Natural killer cell treated with Interleukin-12 subunit alpha and Interleukin-12 subunit beta and Interleukin-15 and Interleukin-18, amount 100 ng/mL, for 72 hours (primary cell): ENCODE measurements at regions not wholly inside any gene's neighbourhood (a gene's known extent, or its start where the extent isn't known, plus 50 kb on each side); places are given as distances from the start of the nearest gene placed in this dataset.
"Not testable (repeated sequence)": the region's sequence is repeated elsewhere in the genome, so short reads cannot be mapped to it uniquely, and the experiment has no call there.

Source experiments
- ATAC-seq, 2 donors: fragments of 150-1000 bp; cut with Tn5 transposase in 1 of 2; sonication (Bioruptor Pico), chemical (Tn5 transposase) in 1 of 2; 2 replicates each; pipeline ENCODE4 v1.10.0; 2021
- DNase-seq: peaks from one replicate; pipeline ENCODE4 v3.0.0; 2022; ENCODE audit warnings: low spot score
- H3K27ac Mint-ChIP-seq, 2 donors: 1 replicate in 1 of 2; 2 replicates in 1 of 2; pipeline ENCODE4 v1.8.0; 2022; ENCODE audit warnings: mixed read lengths in 2 of 2, mild to moderate bottlenecking in 1 of 2, moderate library complexity in 1 of 2
- H3K27me3 Mint-ChIP-seq, 2 donors: 1 replicate in 1 of 2; 2 replicates in 1 of 2; pipeline ENCODE4 v1.8.0; 2022; ENCODE audit warnings: mixed read lengths in 2 of 2
- H3K36me3 Mint-ChIP-seq: one replicate; pipeline ENCODE4 v1.8.0; 2022; ENCODE audit warnings: mixed read lengths
- H3K4me1 Mint-ChIP-seq, 2 donors: 1 replicate in 1 of 2; 2 replicates in 1 of 2; pipeline ENCODE4 v1.8.0; 2022; ENCODE audit warnings: low read depth in 2 of 2, mixed read lengths in 2 of 2, mild to moderate bottlenecking in 1 of 2
- H3K4me3 Mint-ChIP-seq: one replicate; pipeline ENCODE4 v1.8.0; 2022; ENCODE audit warnings: mixed read lengths
- H3K9me3 Mint-ChIP-seq: 2 replicates; pipeline ENCODE4 v1.8.0; 2022; ENCODE audit warnings: mixed read lengths

DNA sequence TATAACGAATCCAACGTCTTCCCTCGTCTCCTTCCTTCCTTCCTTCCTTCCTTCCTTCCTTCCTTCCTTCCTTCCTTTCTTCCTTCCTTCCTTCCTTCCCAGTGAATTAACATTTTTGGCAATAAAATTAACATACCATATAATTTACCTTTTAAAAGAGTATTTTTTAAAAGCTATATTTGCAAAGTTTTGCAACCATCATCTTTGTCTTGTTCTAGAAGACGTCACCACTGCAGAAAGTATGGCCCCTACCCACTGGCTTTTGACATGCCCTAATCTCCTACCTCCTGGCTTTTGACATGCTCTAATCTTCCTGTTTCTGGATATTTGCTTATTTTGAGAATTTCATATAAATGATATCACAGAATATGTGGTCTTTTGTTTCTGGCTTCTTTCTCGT lies 1023.9 kb upstream of the ZEB2 start:
- Mint-ChIP-seq H3K4me3 (no peak overlapping the region), H3K9me3 (no peaks in the 10 kb centered on the region), H3K27ac (no peak overlapping the region), H3K36me3 (no peaks in the 10 kb centered on the region), H3K4me1 (no peaks in the 10 kb centered on the region), H3K27me3 (peaks cover 4 to 23% of the 10 kb centered on the region in 2 donors)
- DNase-seq (no peak), ATAC-seq (no peak)

DNA sequence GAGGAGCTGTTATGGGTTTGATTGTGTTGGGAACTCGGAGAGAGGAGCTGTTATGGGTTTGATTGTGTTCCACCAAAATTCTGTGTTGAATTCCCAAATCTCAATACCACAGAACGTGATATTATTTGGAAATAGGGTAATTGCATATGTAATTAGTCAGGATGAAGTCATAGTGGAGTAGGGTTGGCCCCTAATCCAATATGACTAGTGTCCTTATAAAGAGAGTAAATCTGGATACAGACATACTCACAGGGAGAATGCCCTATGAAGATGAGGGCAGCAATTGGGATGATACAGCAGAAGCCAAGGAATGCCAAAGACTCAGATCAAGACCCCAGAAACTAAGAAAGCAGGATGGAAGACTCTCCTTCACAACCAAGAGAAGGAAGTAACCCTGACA lies 1023.2 kb upstream of the ZEB2 start:
- H3K27ac Mint-ChIP-seq, result no peak overlapping the region
- ATAC-seq (no peak), DNase-seq (no peak)
- H3K4me1 Mint-ChIP-seq, result no peaks in the 10 kb centered on the region
- H3K27me3 Mint-ChIP-seq, result peaks cover 4 to 23% of the 10 kb centered on the region in 2 donors
- no peaks in the 10 kb centered on the region for H3K36me3 Mint-ChIP-seq
- no peaks in the 10 kb centered on the region for H3K9me3 Mint-ChIP-seq
- no peak overlapping the region for H3K4me3 Mint-ChIP-seq

DNA sequence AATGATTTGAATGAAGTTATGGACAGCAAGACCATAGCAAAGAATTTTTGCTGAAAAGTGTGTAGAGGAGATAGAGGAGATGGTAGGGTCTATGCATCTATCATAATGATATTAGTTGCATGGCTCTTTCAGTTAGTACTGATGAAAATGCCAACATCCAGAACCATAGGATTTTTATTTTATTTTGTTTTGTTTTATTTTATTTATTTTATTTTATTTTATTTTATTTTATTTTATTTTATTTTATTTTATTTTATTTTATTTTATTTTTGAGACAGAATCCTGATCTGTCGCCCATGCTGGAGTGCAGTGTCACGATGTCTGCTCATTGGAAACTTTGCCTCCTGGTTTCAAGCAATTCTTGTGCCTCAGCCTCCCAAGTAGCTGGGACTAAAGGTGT lies 1021.1 kb upstream of the ZEB2 start:
- ATAC-seq (no peak), DNase-seq (no peak)
- H3K9me3 Mint-ChIP-seq, result no peaks in the 10 kb centered on the region
- H3K36me3 Mint-ChIP-seq, result no peaks in the 10 kb centered on the region
- H3K27me3 Mint-ChIP-seq, result peaks cover 10 to 25% of the 10 kb centered on the region in 2 donors
- no peak overlapping the region for H3K27ac Mint-ChIP-seq
- no peaks in the 10 kb centered on the region for H3K4me1 Mint-ChIP-seq
- H3K4me3 Mint-ChIP-seq, result no peak overlapping the region

DNA sequence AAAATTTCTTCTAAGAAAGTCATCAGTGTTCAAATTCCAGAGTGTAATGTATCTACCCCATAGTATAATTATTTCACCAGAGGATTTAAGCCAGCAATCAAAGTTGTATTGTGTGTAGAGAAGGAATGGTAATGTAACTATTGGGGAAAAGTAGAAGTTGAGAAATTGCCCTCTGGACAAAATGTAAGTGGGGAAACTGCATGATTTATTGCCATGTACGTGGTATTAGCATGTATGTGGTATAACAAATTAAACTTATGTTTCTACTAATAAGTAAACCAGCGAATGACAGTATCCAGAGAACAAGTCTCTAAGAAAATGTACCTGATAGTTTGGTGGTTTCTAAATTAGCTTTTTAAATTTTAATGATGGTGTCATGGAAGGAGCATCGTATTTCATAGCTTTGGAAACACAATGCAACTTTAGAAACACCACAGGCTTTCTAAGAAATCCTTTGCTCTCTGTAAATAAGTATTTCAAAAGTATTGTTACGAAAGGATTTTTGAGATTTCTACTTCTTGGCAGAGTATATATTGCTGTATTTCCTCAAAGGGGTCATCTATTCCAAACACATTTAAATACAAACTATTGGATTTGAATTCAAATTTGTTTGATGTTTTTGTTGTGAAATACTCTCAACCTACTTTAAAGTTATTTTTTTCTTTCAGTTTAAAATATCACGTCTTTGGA lies 1018.9 kb upstream of the ZEB2 start:
- Mint-ChIP-seq H3K27me3 (peaks cover 12 to 25% of the 10 kb centered on the region in 2 donors), H3K36me3 (no peaks in the 10 kb centered on the region), H3K9me3 (no peaks in the 10 kb centered on the region), H3K4me3 (no peak overlapping the region), H3K4me1 (no peaks in the 10 kb centered on the region), H3K27ac (no peak overlapping the region)
- DNase-seq (no peak), ATAC-seq (no peak)

DNA sequence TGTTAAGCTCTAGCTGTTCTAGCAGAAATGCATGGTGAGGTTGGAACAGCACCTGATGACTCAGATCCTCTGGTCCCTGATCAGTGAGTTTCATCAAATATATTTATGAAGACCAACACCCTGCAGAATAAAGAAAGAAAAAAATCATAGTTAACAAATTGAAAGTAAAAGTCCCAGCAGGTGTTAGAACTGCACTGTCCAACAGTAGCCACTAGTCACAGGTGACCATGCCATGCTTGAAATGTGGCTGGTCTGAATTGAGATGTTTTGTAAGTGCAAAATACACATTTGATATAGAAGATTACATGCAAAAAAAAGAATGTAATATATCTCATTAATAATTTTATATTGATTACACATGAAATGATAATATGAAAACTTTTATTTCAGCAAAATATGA lies 1010.7 kb upstream of the ZEB2 start:
- no peaks in the 10 kb centered on the region for H3K9me3 Mint-ChIP-seq
- no peak for ATAC-seq
- peaks cover 1 to 11% of the 10 kb centered on the region in 2 donors for H3K27me3 Mint-ChIP-seq
- DNase-seq, result no peak
- no peak overlapping the region for H3K27ac Mint-ChIP-seq
- no peaks in the 10 kb centered on the region for H3K4me1 Mint-ChIP-seq
- no peaks in the 10 kb centered on the region for H3K36me3 Mint-ChIP-seq
- H3K4me3 Mint-ChIP-seq, result no peak overlapping the region

DNA sequence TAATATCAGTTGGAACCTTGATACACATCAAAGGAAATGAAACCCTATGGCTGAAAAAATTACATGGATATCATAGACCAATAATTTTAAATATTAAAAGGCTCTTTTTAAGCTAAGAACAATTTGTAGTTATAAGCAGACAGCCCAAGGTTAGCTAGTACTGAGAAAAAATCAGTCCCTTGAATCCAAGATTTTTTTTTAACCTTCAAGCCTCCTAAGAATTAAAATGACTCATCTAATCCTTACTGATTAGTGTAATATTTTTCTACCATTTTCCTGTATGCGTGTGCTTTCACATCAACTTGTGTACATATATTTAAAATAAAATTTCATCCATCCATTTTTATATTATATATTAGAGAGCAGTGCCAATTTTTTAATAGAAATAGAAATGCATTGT lies 1004.9 kb upstream of the ZEB2 start:
- Mint-ChIP-seq H3K4me1 (no peaks in the 10 kb centered on the region), H3K36me3 (peaks cover 4% of the 10 kb centered on the region), H3K27me3 (peaks cover 9 to 28% of the 10 kb centered on the region in 2 donors), H3K9me3 (peaks cover 10% of the 10 kb centered on the region), H3K4me3 (no peak overlapping the region), H3K27ac (no peak overlapping the region)
- no peak for DNase-seq
- no peak for ATAC-seq

DNA sequence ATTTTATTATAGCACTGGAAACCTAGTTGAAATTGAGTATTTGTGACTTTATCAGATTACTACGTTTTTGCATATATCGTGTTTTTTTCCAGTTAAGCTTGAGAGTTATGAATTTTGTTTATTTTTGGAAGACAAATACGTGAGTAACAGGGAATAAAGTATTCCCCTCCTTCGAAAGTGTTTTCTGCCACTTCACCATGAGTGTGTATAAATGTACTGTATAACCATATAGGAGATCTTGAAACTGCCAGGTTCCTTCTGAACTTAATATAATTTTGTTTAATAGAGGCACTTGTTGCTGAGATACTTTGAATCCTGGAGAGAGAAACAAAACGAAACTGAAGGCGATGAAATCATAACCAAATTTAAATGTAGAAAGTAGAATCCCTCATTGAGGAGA lies 1004.4 kb upstream of the ZEB2 start:
- ATAC-seq, result no peak
- Mint-ChIP-seq H3K27ac (no peak overlapping the region), H3K9me3 (peaks cover 10% of the 10 kb centered on the region), H3K4me3 (no peak overlapping the region), H3K36me3 (peaks cover 4% of the 10 kb centered on the region), H3K4me1 (no peaks in the 10 kb centered on the region), H3K27me3 (peaks cover 9 to 28% of the 10 kb centered on the region in 2 donors)
- DNase-seq, result no peak

DNA sequence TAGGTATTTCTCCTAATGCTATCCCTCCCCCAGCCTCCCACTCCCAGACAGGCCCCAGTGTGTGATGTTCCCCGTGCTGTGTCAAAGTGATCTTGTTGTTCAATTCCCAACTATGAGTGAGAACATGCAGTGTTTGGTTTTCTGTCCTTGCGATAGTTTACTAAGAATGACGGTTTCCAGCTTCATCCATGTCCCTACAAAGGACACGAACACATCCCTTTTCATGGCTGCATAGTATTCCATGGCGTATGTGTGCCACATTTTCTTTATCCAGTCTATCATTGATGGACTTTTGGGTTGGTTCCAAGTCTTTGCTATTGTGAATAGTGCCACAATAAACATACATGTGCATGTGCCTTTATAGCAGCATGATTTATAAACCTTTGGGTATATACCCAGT lies 999.3 kb upstream of the ZEB2 start:
- H3K4me3 Mint-ChIP-seq, result not testable (repeated sequence)

DNA sequence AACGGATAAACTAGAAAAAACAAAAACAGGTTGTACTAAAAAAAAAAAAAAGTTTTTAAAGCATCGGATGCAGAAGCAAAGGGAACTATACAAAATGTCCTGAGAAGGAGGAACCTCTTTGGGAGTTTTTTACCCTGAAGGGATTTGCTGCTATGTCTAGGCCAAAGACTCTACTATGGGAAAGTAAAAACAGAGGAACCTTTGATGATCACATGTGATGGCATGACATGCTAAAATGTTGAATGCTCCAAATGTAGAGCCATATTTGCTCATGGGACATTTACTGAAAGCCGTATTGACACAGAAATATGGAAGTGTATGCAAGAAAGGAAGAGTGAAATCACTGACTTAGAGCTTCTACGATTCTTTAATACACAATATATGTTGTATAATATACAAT lies 992.0 kb upstream of the ZEB2 start:
- Mint-ChIP-seq H3K27ac (no peak overlapping the region), H3K4me1 (no peaks in the 10 kb centered on the region), H3K36me3 (no peaks in the 10 kb centered on the region), H3K4me3 (no peak overlapping the region), H3K9me3 (no peaks in the 10 kb centered on the region), H3K27me3 (peaks cover 5% of the 10 kb centered on the region in 2 donors)
- DNase-seq, result no peak
- no peak for ATAC-seq

More for the DNA sequence above, 999.3 kb upstream of the ZEB2 start:
- not testable (repeated sequence) for DNase-seq, H3K9me3 Mint-ChIP-seq, H3K4me1 Mint-ChIP-seq, H3K36me3 Mint-ChIP-seq, H3K27ac Mint-ChIP-seq, ATAC-seq
- peaks cover 12 to 18% of the 10 kb centered on the region in 2 donors for H3K27me3 Mint-ChIP-seq

DNA sequence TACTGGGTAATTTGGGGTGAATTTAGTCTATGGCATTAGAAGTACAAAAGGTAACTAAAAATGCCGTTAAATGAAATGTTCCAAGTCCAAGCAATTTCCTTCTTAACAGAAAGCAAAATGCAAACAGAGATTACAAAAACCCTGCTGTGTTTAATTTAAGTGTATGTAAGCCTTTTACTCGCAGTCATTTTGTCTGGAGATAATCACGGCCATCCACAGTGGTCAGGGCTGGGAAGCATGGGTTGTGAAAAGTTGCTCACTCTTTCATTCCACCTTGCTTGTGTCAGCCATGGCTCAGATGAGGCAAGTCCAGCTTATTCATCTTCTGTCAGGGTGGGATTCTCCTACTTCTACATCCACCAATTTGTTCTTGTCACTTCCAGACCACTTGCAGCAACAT lies 983.6 kb upstream of the ZEB2 start:
- no peak for DNase-seq
- H3K27ac Mint-ChIP-seq, result no peak overlapping the region
- no peaks in the 10 kb centered on the region for H3K9me3 Mint-ChIP-seq
- H3K36me3 Mint-ChIP-seq, result no peaks in the 10 kb centered on the region
- H3K4me3 Mint-ChIP-seq, result no peak overlapping the region
- no peaks in the 10 kb centered on the region for H3K4me1 Mint-ChIP-seq
- H3K27me3 Mint-ChIP-seq, result peaks cover under 1 to 11% of the 10 kb centered on the region in 2 donors
- no peak for ATAC-seq

DNA sequence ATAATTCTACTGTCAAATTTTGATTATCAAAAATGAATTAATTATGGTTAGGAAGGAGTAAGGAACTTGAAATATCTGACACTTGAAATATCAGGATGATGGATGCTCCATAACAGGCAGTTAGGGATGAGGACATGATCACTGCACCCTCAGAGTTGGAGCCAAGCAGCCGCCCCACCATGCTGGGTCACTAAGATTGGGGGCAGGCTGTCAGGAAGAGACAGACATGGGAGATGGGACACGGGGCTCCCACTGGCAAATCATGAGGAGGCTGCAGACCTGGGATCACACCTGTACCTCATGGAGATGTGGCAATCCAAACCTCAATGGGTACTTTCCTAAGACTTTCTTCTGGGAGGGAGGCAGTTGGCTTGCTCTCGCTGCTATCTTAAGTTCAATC lies 982.0 kb upstream of the ZEB2 start:
- H3K36me3 Mint-ChIP-seq, result no peaks in the 10 kb centered on the region
- no peak overlapping the region for H3K27ac Mint-ChIP-seq
- no peak for DNase-seq
- peaks cover 5 to 15% of the 10 kb centered on the region in 2 donors for H3K27me3 Mint-ChIP-seq
- no peak overlapping the region for H3K4me3 Mint-ChIP-seq
- H3K9me3 Mint-ChIP-seq, result peaks cover 3% of the 10 kb centered on the region
- H3K4me1 Mint-ChIP-seq, result no peaks in the 10 kb centered on the region
- no peak for ATAC-seq

DNA sequence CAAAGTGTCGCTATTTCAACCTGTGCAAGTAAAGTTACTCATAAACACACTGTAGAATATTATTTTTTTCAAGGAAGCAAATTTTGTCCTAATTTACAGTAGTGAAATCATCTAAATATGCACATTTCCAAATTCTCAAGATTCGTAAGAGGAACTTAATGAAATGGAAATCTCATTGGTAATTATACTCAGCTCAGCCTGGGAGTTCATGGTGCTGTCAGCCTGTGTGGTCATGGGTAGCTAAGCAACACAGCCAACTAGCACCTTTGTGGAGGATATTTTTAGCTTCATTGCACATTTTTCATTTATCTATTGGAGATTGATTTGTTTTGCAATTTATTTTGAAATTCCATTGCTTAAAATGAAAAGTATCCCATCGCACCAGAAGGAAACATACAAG lies 975.7 kb upstream of the ZEB2 start:
- Mint-ChIP-seq H3K27me3 (peaks cover 9 to 22% of the 10 kb centered on the region in 2 donors), H3K27ac (no peak overlapping the region), H3K9me3 (peaks cover 7% of the 10 kb centered on the region), H3K4me1 (no peaks in the 10 kb centered on the region), H3K4me3 (no peak overlapping the region), H3K36me3 (peaks cover 6% of the 10 kb centered on the region)
- DNase-seq (no peak), ATAC-seq (no peak)

DNA sequence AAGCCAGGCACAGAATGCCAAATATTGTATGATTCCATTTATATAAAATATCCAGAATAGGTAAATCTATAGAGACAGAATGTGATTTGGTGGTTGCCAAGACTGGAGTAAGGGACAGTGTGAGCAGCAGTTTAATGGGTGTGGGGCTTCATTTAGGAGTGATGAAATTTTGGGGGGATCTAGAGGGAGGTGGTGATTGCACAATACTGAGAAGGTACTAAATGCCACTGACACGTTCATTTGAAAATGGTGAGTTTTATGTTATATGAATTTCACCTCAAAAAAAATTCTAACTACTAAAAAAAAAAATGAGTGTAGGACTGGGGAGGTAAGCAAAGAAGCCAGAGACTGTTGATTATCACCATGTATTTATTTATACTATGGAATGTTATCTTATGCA lies 974.5 kb upstream of the ZEB2 start:
- H3K36me3 Mint-ChIP-seq, result peaks cover 6% of the 10 kb centered on the region
- DNase-seq (no peak), ATAC-seq (no peak)
- peaks cover 7% of the 10 kb centered on the region for H3K9me3 Mint-ChIP-seq
- no peaks in the 10 kb centered on the region for H3K4me1 Mint-ChIP-seq
- H3K27ac Mint-ChIP-seq, result no peak overlapping the region
- H3K27me3 Mint-ChIP-seq, result peaks cover 9 to 22% of the 10 kb centered on the region in 2 donors
- no peak overlapping the region for H3K4me3 Mint-ChIP-seq

DNA sequence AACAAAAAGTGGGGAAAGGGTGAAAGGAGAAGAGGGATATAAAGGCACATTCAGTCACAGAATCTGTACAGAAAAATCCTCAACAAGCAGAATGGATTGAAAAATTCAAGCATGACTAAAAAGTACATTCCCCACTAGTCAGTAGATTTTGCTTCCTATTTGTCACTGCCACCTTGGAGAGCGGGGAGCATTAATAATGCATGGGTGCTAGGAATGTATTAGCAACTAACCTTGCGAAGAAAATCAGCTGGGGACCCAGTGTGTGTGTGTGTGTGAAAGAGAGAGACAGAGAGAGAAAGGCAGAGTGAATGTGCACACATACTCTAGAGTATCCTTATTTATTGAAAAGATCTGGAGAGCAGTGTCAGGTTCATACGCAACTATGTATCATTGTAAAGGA lies 968.7 kb upstream of the ZEB2 start:
- Mint-ChIP-seq H3K27me3 (peaks cover 8 to 14% of the 10 kb centered on the region in 2 donors), H3K36me3 (peaks cover 6% of the 10 kb centered on the region), H3K27ac (no peak overlapping the region), H3K4me1 (peaks cover 2 to 5% of the 10 kb centered on the region in 2 donors), H3K9me3 (peaks cover 4% of the 10 kb centered on the region), H3K4me3 (no peak overlapping the region)
- ATAC-seq (no peak), DNase-seq (no peak)
